Liver (tissue), 7 donors: ENCODE measurements at regions not wholly inside any gene's neighbourhood (a gene's known extent, or its start where the extent isn't known, plus 50 kb on each side); places are given as distances from the start of the nearest gene placed in this dataset.
A peak's percentile ranks its signal among the peaks of the same experiment; 100 is the strongest.

Source experiments
- DNase-seq: peaks from one replicate; pipeline ENCODE4 v3.0.0-alpha.2; 2017; ENCODE audit warnings: low spot score
- H3K27ac ChIP-seq, 2 donors: one replicate each; pipeline ENCODE4 v1.7.0; 2013; ENCODE audit warnings: inconsistent platforms in 2 of 2, low read length in 2 of 2, control low read depth in 1 of 2, low read depth in 1 of 2, mild to moderate bottlenecking in 1 of 2
- H3K27me3 ChIP-seq, 4 donors: one replicate each; pipeline versions ENCODE4 v1.6.1 to v1.7.0; 2013; ENCODE audit warnings: low read length in 3 of 4, inconsistent platforms in 1 of 4, mild to moderate bottlenecking in 1 of 4, moderate library complexity in 1 of 4; ENCODE audit not compliant: control insufficient read depth in 4 of 4, insufficient read depth in 4 of 4
- H3K36me3 ChIP-seq, 4 donors: one replicate each; pipeline versions ENCODE4 v1.6.1 to v1.7.0; 2013; ENCODE audit warnings: low read length in 3 of 4, mild to moderate bottlenecking in 3 of 4, low read depth in 1 of 4, moderate library complexity in 1 of 4; ENCODE audit not compliant: control insufficient read depth in 4 of 4, insufficient read depth in 3 of 4
- H3K4me1 ChIP-seq, 4 donors: one replicate each; pipeline versions ENCODE4 v1.6.1 to v1.7.0; 2013; ENCODE audit warnings: low read length in 3 of 4, mild to moderate bottlenecking in 3 of 4, moderate library complexity in 1 of 4; ENCODE audit not compliant: control insufficient read depth in 4 of 4, insufficient read depth in 4 of 4
- H3K4me3 ChIP-seq, 3 donors: one replicate each; pipeline versions ENCODE4 v1.6.1 to v1.7.0; 2013; ENCODE audit warnings: low read length in 3 of 3, control low read depth in 1 of 3, low read depth in 1 of 3, mild to moderate bottlenecking in 1 of 3
- H3K9ac ChIP-seq, 2 donors: one replicate each; pipeline ENCODE4 v1.7.0; 2013; ENCODE audit warnings: low read length in 2 of 2, mild to moderate bottlenecking in 2 of 2, moderate library complexity in 2 of 2, control low read depth in 1 of 2, low read depth in 1 of 2
- H3K9me3 ChIP-seq, 4 donors: one replicate each; pipeline versions ENCODE4 v1.6.1 to v1.7.0; 2013; ENCODE audit warnings: low read length in 3 of 4; ENCODE audit not compliant: control insufficient read depth in 4 of 4
- EGR1 ChIP-seq, 2 donors: IDR thresholded peaks; 2 replicates each; pipeline ENCODE4 v1.6.1; 2016 to 2018; ENCODE audit warnings: antibody characterized with exemption in 2 of 2, low read depth in 2 of 2
- FOXA1 ChIP-seq: IDR thresholded peaks from 2 replicates; pipeline ENCODE4 v1.6.1; 2016; ENCODE audit warnings: antibody characterized with exemption
- FOXA2 ChIP-seq: IDR thresholded peaks from 2 replicates; pipeline ENCODE4 v1.6.1; 2016; ENCODE audit warnings: antibody characterized with exemption
- GABPA ChIP-seq, 2 donors: IDR thresholded peaks in 1 of 2; conservative IDR thresholded peaks in 1 of 2; 2 replicates each; pipeline ENCODE4 v1.6.1; 2016; ENCODE audit warnings: antibody characterized with exemption in 2 of 2, mild to moderate bottlenecking in 1 of 2, moderate library complexity in 1 of 2
- HNF4A ChIP-seq, 2 donors: conservative IDR thresholded peaks; 2 replicates each; pipeline ENCODE4 v1.6.1; 2016; ENCODE audit warnings: antibody characterized with exemption in 2 of 2, mild to moderate bottlenecking in 2 of 2
- MAX ChIP-seq: IDR thresholded peaks from 2 replicates; pipeline ENCODE4 v1.6.1; 2016; ENCODE audit warnings: antibody characterized with exemption
- NR2F2 ChIP-seq: IDR thresholded peaks from 2 replicates; pipeline ENCODE4 v1.6.1; 2016; ENCODE audit warnings: antibody characterized with exemption
- RAD21 ChIP-seq, 2 donors: IDR thresholded peaks; 2 replicates each; pipeline ENCODE4 v1.6.1; 2016; ENCODE audit warnings: antibody characterized with exemption in 2 of 2, mild to moderate bottlenecking in 2 of 2
- REST ChIP-seq: IDR thresholded peaks from 2 replicates; pipeline ENCODE4 v1.6.1; 2016; ENCODE audit warnings: antibody characterized with exemption, mild to moderate bottlenecking
- SP1 ChIP-seq: IDR thresholded peaks from 2 replicates; pipeline ENCODE4 v1.6.1; 2018; ENCODE audit warnings: antibody characterized with exemption, mild to moderate bottlenecking
- TAF1 ChIP-seq: conservative IDR thresholded peaks from 2 replicates; pipeline ENCODE4 v1.6.1; 2016; ENCODE audit warnings: antibody characterized with exemption, mild to moderate bottlenecking
- YY1 ChIP-seq: IDR thresholded peaks from 2 replicates; pipeline ENCODE4 v1.6.1; 2016; ENCODE audit warnings: antibody characterized with exemption, mild to moderate bottlenecking
- ZBTB33 ChIP-seq: IDR thresholded peaks from 2 replicates; pipeline ENCODE4 v1.6.1; 2016; ENCODE audit warnings: antibody characterized with exemption
- WGBS: extraction: QIAGEN DNeasy Blood & Tissue Kit; methylation state at CpG from one replicate; pipeline ENCODE4 v1.1.7; 2013; 5-methylcytosine and 5-hydroxymethylcytosine counted together
- donor health status: healthy.
- donor health status: healthy.
- donor health status: healthy.
- donor health status: healthy.

GRCh38 chr5:74499256-74500050 is 141.1 kb downstream of the ENC1 start:
- Histone ChIP-seq H3K4me1 (peaks cover 4 to 46% (median 36%) of the 10 kb centered on the region in 4 donors), H3K27ac (peak overlapping the region; percentile 39 to 78), H3K9me3 (no peaks in the 10 kb centered on the region), H3K4me3 (no peak overlapping the region), H3K36me3 (no peaks in the 10 kb centered on the region), H3K9ac (no peak overlapping the region), H3K27me3 (no peaks in the 10 kb centered on the region)
- TF ChIP-seq FOXA2: no peak
- peak; percentile 34 for TF ChIP-seq SP1
- TF ChIP-seq HNF4A (conservative IDR thresholded peaks at IDR 0.05): no peak
- peak; percentile 76 for TF ChIP-seq REST
- no peak for DNase-seq
- 44% methylated on average over 4 of the region's 4 CpGs for WGBS

GRCh38 chr5:74497706-74498105 is 142.8 kb downstream of the ENC1 start:
- no peak overlapping the region for H3K4me3 ChIP-seq
- no peaks in the 10 kb centered on the region for H3K36me3 ChIP-seq
- 91% methylated on average over 4 of the region's 4 CpGs for WGBS
- peaks cover 4 to 38% (median 35%) of the 10 kb centered on the region in 4 donors for H3K4me1 ChIP-seq
- TF ChIP-seq FOXA1: no peak
- TF ChIP-seq RAD21 (IDR thresholded peaks at IDR 0.05): no peak
- TF ChIP-seq YY1: no peak
- no peak for TF ChIP-seq NR2F2
- TF ChIP-seq GABPA (IDR thresholded peaks at IDR 0.05 in 1 of 2, conservative IDR thresholded peaks at IDR 0.05 in 1 of 2): no peak
- no peak for TF ChIP-seq EGR1 (IDR thresholded peaks at IDR 0.05; ENCODE audit: low read depth in 2 of 2)
- TF ChIP-seq ZBTB33: no peak
- no peak for TF ChIP-seq MAX
- TF ChIP-seq TAF1: no peak
- no peak for TF ChIP-seq HNF4A (conservative IDR thresholded peaks at IDR 0.05)
- H3K27me3 ChIP-seq: no peaks in the 10 kb centered on the region
- H3K9ac ChIP-seq: no peak overlapping the region
- no peak for DNase-seq
- no peaks in the 10 kb centered on the region for H3K9me3 ChIP-seq
- H3K27ac ChIP-seq: no peak overlapping the region
